ENCODE measurements at regions not wholly inside any gene's neighbourhood (a gene's known extent, or its start where the extent isn't known, plus 50 kb on each side); places are given as distances from the start of the nearest gene placed in this dataset.
A peak's percentile ranks its signal among the peaks of the same experiment; 100 is the strongest.

DNA sequence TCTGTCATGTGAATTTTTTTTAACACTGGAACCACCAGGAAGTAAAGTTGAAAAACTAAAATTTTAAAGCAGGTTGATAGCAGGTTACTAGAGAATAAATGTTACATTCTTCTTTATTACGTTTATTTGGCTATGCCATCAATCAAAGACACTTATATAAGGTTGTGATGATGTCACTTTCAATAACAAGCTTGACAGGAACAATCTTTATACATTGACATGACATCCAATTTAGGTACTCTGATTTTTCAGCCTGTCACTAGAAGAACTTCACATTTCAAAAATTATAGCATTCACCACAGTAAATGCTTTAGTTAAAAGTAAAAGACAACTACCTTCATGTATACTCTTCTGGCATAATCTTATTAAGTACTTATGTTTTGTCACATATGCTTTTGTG lies 696.8 kb upstream of the NCAM2 start:
- no peak for DNase-seq

DNA sequence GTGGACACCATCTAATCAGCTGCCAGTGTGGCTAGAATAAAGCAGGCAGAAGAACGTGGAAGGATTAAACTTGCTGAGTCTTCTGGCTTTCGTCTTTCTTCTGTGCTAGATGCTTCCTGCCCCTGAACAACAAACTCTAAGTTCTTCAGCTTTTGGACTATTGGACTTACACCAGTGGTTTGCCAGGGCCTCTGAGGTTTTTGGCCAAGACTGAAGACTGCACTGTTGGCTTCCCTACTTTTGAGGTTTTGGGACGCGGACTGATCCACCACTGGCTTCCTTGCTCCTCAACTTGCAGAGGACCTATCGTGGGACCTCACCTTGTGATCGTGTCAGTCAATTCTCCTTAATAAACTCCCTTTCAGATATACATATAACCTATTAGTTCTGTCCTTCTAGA lies 696.1 kb upstream of the NCAM2 start:
- DNase-seq = no peak

DNA sequence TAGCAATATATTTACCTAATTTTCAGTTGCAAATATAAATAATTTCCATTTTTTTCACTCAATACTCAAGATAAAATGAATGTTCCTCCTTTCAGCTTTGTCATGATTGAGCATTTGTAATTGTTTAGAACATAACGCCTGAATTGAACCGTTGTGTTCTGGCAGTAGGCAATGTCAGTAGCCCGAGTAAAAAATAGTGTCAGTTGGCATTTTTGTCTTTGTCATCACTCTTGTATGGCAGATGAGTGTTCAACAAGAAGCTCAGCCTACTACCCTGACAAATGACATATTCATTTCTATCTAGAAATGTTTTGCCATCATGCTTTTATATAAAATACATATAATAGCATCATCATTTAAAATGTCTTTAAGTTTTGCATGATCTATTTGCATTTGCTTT lies 691.4 kb upstream of the NCAM2 start:
- DNase-seq = no peak

DNA sequence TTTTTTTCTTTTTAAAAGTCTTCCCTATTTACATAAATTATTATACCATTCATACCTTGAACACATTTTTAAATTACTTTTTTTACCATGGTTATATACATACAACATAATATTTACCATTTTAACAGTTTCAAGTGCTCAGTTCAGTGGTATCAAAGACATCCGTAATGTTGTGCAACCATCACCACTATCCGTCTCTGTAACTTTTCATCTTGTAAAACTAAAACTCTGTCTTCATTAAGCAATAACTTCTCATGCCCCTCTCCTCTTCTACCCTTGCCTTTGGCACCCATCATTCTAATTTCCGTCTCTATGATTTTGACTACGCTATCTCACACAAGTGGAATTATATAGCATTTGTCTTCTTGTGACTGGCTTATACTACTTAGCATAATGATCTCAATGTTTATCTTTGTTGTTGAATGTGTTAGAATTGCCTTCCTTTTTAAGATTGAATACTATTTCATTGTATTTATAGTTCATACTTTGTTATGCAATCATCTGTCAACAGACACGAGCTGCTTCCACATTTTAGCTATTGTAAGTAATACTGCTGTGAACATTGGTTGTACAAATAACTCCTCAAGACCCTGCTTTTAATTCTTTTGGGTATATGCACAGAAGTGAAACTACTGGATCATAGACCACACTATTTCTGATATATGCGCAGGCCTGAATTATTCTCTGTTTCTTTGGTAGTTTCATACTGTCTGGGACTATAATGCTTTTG lies 689.5 kb upstream of the NCAM2 start:
- DNase-seq = no peak

DNA sequence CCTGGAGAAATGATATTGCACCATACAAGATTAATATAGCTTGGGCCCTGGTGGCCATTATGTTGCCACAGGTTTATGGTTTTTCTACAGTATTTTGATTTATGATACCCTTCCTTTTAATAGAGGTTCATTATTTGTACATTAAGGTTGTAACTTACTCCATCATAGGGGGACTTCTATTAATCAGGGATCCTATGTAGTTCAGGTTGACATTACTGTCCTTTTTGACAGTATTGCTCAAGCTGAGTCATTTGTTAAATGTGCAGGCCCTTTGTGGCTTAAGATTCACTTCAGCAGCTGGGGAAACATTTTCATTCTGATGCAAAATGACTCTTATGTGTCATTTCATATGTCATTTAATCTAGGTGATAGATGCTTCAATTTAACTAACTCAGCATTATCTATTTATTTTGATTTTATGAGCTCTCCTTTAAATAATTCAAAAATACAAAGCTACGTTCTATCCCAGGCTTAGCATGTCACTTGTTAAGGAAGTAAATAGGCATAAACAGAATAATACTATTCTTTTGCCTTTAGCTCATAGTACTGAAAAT lies 686.9 kb upstream of the NCAM2 start:
- DNase-seq = no peak

DNA sequence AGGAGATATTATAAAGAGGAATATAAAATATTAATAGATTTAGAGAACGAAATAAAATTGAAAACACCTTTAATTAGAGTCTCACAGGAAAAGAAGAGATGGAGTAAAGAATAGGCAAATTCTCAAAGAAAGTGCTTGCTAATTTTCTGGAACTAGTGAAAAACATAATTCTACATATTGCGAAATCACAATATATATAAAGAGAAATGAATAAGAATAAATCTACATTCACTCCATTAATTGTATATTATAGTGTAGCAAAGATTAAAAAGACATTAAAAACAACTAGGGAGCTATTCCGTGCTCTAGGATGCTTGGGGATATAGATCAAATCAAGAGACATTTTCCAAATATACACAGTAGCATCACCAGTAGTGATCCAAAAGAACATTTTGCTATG lies 685.2 kb upstream of the NCAM2 start:
- no peak for DNase-seq

DNA sequence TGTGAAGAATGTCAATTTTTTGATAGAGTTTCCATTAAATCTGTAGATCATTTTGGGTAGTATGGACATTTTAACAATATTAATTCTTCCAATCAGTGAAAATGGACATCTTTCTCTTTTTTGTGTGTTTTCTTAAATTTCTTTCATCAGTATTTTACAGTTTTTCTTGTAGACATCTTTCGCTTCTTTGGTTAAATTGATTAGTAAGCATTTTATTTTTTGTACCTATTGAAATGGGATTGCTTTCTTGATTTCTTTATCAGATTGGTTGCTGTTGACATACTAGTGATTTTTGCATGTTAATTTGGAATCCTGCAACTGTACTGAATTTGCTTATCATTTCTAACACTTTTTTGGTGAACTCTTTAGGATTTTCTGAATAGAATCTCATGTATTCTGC lies 683.2 kb upstream of the NCAM2 start:
- DNase-seq = no peak

DNA sequence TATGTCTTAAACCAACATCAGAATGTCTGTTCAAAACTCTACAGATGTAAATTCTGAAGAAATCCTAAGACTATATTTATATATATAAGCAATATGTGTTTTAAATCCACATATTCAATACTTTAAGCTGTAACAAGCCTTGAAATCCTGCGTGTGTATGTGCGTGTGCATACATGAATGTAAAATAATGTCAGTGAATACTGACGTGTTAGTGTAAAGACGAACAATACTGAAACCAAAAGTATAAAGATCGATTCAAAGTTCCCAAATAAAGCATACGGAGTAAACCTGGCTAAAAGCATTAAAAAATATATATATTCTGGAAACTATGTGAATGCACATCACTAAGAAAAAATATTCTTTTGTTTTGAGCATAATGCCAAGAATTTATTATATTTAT lies 668.6 kb upstream of the NCAM2 start:
- no peak for DNase-seq

DNA sequence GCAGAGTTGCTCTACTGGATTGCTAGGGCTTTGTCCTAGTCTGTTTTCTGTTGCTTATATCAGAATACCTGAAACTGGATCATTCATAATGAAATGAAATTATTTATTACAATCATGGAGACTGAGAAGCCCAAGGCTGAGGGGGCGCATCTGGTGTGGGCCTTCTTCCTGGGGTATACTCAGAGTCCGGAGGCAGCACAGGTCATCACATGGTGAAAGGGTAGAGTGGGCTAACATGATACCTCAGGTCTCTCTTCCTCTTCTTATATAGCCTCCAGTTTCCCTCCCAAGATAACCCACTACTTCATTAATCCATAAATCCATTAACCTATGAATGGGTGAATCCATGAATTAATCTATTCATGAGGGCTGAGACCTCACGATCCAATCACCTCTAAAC lies 667.6 kb upstream of the NCAM2 start:
- no peak for DNase-seq

DNA sequence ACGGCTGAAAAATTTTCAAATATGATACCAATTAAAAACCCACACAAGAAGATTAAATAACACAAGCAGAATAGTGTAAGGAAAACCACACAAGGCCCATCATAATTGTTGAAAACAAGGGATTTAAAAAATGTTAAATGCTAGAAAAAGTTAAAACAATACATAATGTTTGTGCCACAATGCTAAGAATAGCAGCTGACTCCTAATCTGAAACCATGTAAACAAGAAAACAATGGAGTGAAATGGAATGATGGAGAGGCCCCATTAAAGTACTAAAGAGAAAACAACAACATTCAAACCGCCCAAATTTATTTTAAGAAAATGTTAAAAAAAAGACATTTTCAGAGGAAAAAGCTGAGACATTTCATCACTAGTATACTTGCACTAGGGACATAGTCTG lies 663.6 kb upstream of the NCAM2 start:
- DNase-seq = no peak

DNA sequence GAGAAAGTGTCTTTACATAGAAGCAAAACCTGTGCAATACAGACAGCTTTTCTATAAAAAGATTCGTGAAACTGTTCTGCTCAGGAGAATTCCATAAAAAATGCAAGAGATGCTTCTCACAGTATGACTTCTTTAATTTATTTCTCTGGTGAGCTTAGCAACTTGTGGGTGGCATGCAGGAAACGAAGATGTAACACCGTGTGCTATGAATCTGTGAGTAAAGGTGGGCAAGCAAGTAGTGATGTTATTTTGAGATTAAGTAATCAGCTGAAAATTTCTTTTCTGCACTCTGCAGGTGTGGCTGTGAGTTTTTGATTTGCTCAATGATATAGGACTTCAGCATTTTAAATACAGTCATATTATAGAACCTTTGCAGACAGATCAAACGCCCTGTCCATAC lies 656.8 kb upstream of the NCAM2 start:
- DNase-seq = no peak

DNA sequence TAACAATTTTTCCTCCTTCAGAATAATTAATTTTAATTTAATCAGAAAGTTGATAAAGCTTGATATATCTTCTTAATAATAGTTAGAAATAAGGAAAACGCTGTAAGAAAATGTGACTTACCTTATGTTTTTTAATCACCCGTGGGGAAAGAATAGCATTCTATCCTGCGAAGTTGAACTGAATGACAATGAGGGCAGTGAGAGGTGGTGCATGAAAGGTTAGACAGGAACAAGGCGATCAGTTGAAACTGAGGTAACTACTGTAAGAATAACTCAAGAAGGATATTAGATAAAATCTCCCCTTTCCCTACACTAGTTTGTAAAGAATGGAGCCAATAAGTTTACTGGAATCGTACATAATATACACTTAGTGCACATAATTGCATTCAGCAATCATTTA lies 655.0 kb upstream of the NCAM2 start:
- no peak for DNase-seq

DNA sequence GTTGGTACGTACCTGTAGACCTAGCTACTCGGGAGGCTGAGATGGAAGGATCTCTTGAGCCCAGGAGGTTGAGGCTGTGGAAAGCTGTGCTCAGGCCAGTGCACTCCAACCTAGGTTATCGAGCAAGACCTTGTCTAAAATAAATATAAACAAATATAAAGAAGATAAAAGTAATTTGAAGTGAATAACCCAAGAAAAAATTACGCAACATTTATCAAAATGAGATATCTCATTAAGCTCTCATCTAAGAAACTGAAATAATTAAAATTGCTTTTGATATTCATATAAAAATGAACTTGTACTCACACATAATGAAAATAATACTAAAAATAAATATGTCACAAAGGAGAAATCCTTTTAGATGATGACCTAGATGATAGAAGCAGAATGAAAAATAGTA lies 647.1 kb upstream of the NCAM2 start:
- no peak for DNase-seq

DNA sequence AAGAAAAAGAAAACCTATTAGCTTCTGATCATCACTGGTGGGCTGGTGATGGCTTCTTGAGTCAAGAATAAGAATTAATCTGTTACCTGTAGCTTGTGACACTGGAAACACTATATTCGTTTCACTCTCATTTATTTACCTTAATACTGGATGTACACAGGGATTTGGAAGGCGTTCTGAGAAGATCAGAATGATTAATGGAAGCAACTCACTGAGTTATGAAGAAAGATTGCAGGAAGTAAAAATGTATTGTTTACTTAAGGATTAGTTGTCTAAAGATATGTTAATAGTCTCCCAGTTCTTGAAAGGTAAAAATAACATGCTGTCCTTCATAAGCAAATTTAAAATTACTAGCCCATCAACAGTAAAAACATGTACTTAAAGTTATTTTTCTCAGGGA lies 644.9 kb upstream of the NCAM2 start:
- DNase-seq = no peak

DNA sequence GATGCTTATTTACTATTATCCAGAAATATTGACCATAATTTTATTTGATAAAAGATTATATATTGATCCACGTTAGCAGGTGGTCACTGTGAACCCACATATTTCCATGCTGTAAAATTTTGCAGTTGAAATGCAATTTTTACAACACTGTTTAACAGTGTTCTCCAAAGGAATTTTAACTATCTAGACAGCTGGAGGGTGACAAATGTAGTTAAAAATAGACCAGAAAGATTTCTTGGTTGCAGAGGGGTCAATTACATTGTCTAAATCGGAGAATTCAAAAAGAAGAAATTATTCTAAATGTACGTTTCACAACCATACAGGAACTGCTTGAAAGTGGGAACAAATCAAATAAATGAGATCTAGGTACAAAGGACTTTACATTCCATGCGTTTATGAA lies 625.2 kb upstream of the NCAM2 start:
- no peak for DNase-seq

DNA sequence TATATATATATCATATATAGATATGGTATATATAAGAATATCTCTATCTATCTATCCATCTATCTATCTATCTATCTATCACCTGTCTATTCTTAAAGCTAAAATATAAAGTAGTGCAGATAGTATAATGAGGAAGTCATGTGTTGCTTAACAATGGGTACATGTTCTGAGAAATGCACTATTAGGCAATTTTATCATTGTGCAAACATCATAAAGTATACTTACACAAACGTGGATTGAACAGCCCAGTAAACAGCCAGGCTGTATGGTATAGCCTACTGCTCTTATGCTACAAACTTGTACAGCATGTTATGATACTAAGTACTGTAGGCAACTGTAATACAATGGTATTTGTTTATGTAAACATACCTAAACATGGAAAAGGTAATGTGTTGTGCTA lies 621.0 kb upstream of the NCAM2 start:
- no peak for DNase-seq

DNA sequence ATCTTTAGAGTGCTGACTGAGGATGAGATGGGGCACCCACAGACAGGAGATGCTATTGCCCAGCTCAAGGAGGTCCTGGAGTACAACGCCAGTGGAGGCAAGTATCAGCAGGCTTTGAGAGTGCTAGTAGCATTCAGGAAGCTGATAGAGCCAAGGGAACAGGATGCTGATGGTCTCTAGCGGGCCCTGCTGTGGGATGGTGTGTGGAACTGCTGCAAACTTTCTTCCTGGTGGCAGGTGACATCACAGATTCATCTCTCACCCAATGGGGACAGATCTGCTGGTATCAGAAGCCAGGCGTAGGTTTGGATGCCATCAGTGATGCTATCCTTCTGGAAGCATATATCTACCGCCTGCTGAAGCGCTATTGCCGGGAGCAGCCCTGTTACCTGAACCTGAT lies 609.8 kb upstream of the NCAM2 start:
- no peak for DNase-seq

DNA sequence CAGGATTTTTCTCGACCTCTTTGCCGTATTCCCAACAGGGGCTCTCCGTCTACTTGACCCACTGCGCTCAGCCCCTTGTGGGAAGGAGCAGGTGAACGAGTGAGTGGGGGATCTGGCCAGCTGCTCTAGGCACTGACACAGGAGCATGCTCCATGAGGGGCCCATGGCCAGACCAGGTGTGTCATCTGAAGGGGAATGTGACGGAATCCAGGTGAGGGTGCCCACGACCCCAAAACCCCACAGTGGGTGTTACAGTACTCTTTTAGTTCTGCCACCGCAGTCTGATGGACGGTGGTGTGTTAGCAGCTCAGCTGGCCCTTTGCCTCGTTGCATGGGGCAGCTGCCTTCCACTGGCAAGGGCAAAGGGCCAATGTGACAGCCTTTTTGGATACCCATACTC lies 601.4 kb upstream of the NCAM2 start:
- no peak for DNase-seq

DNA sequence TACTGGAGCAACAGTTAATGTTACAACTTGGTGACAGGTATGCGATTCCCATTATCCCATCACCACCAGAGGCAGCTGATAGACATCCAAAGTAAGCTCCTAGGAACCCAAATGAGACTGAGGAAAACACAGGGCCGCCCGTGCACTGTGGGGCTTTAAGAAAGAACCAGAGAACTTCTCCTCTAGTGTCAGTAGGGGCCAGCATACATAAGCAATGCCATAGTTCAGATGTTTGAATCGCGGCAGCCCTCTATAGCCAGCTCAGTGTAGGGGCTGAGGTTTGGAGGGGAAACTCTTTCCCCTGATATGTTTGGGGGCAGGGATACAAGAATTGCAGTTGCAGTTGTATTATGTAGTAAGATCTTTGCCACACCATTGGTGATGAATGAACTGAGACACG lies 593.3 kb upstream of the NCAM2 start:
- DNase-seq = no peak

DNA sequence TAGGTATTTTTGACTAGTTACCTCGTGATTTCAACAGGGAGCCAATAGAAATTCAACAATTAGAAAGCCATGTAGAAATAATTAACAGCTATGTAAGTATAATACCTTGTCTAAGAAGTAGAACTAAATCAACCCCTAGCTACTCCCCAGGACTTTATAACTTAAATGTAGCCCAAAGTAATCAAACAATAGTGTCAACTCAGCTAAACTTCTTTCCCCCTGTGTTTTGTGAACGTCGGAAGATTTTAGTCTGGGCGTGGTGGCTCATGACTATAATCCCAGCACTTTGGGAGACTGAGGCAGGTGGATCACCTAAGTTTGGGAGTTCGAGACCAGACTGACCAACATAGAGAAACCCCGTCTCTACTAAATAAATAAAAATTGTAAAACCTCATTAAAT lies 579.9 kb upstream of the NCAM2 start:
- DNase-seq = no peak

DNA sequence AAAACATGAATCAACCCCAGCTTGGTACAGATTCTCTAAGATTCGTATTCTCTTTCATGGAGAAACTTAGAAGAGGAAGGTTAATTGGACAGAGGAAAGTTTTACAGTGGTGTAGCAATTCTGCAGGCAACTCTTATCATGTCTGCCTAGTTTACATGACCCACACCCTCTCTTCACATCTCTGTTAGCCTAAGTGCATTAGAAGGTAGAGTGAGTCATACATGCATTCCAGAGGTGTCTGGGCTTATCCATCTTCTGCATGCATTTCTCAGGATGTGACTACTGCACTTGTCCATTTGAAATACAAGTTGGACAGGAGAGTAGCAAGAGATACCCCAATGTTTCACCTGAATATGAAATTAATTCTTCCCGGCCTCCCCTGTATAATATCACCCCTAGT lies 578.4 kb upstream of the NCAM2 start:
- DNase-seq = no peak

DNA sequence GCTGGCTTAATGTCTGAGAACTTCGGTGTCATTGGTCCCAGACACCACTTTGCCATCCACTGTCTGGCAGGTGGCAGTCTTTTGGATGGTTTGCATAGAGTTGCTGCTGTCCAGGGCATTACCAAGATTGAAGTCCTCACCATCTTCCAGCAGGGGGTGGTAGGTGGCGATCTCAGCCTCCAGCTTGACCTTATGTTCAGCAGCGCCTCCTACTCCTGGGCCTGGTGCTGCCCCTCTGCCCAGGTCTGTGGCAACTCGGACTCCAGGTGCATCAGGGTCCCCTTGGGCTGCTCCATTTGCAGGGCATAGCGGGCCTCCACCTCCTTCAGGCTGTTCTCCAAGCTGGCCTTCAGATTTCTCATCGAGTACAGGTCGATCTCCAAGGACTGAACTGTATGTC lies 573.3 kb upstream of the NCAM2 start:
- DNase-seq = no peak

DNA sequence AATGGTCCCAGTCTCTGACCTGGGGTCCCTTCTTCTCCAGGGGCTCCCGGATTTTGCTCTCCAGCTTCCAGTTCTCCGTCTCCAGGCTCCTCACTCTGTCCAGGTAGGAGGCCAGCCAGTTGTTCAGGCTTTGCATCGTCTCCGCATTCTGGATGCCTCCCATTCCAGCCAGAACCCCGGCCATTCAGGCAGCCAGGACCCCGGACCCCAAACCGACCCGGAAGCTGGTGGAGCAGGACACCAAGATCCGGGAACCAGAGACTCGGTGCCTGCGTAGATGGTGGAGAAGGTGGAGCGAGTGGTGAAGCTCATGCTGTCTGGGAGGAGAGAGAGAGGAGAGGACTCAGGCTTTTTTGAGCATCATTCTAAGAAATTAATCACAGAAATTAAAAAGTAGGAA lies 572.4 kb upstream of the NCAM2 start:
- no peak for DNase-seq

DNA sequence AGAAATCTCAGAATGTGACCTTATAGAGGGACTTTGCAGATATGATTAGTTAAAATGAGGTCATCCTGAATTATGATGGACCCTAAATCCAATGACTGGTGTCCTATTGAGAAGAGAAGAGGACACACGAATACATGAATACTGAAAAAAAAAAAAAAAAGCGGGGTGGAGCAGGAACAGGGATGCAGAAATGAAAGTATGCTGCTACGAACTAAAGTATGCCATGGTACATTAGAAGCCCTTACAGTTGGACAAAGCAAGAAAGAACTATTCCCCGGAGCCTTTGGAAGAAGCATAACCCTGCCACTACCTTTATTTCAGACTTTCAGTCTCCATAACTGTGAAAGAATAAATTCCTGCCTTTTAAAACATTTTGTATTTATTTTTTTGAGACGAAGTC lies 557.9 kb upstream of the NCAM2 start:
- DNase-seq = no peak

DNA sequence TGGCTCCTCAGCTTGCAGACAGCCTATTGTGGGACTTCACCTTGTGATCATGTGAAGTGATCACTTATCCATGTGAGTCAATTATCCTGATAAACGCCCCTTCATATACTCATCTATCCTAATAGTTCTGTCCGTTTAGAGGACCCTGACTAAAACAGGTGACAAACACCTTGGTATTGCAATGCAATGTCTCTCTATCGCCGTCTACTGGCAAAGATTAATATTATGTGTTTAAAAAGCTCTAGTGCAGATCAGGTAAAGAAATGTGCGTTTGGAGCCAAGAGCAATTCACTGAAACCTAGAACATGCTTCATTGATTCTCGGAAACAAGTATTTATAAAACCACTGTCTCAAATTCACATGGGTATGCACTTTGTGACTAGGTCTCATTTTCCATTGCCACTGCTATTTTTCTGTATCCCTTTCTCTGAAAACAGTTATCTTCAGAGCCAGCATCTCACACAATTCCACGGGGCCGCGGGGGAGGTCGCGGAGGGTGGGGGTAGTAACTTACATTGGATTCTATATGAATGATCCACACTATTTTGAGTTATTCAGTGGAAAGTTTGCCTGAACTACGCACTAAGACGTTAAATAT lies 554.6 kb upstream of the NCAM2 start:
- DNase-seq = peak in 1 of 2 experiments; percentile 21

All from NCI-H446 (cell line).